NCI-H748 treated with DMSO at 0.1 percent for 48 hours (cell line): ENCODE measurements at regions not wholly inside any gene's neighbourhood (a gene's known extent, or its start where the extent isn't known, plus 50 kb on each side); places are given as distances from the start of the nearest gene placed in this dataset.

Source experiments
- DNase-seq: peaks from one replicate; lab custom pipeline; 2025; lab: John Stamatoyannopoulos, UW

DNA sequence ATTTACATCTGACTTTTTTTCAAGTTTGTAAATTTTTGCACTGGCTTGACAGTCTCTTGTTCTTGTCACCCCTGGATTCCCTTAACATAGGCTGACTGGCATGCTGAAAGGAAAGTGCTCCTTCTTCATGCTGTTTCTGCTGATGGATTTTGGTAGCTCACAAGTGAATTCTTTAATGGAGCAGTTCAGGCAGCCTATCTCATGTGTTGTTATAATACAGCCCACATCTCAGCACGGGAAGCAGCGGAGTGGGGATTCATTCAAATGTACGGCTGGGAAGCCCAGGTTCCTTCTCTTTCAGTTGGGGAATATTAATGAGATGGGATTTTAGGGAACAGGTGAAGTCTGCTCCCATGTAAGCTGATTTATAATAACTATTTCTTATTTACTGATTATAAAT is 142.8 kb downstream of the CD8B2 start:
- DNase-seq = no peak

DNA sequence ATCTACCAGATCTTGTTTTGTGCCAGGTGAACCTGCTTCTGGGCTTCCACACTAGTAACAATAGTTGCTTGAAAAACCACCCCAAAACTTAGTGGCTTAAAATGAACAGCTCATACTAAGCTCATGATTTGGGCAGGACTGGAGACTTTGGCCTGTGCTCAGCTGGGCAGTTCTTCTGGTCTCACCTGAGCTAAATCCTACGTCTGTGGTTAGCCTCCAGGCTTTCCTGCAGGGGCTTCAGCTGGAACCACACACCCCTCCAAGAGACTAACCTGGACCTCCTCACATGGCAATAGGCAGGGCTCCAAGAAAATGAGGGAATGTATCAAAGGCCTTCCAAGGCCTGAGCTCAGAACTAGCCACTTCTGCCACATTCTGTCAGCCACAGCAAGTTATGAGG is 144.1 kb downstream of the CD8B2 start:
- DNase-seq = no peak

- DNase-seq = peak; percentile 13
These were observed 150.9 kb downstream of the CD8B2 start for GRCh38 chr2:106638043-106638442.

DNA sequence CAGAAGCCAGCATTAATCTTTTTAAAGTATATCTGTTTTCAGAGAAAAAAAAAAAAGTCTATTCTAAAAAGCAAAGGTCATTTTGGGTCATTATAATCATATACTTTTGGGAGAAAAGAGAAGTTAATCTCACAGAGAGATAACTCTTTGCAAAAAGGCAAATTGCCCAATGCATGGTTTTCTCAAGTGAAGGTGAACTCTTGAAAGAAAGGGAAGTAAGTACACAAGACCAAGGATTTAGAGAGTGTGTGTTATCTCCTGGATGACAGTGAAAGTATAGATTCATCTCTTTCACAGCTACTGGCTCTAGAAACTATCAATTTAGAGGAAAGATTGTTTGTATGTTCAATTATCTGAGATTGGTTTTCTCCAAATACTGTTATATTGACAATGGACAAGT is 151.4 kb downstream of the CD8B2 start:
- DNase-seq = no peak

- peak; percentile 35 for DNase-seq
These were observed 155.5 kb downstream of the CD8B2 start for GRCh38 chr2:106642679-106643078.

- DNase-seq = no peak
These were observed 157.5 kb downstream of the CD8B2 start for GRCh38 chr2:106644623-106645022.

GRCh38 chr2:106646605-106647004 is 159.4 kb downstream of the CD8B2 start:
- no peak for DNase-seq

- no peak for DNase-seq
These were observed 162.1 kb downstream of the CD8B2 start for GRCh38 chr2:106649306-106649705.

DNA sequence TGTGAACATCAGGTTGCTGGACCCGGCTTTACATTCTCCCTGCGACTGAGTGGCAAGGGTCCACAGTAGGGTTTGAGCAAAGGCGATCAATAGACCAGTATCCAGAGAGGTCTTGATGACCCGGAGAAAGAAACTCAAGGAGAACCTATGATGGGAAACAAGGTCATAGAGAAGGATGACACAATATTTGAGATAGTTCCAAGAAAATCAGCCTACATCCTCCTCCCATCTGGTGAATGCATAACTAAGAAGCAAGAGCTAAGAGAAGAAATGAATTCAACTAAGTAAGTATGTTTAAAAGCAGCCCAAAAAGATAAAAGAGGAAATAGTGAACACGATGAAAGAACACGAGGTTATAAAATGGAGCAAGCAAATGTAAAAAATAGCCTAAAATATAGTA is 166.3 kb downstream of the CD8B2 start:
- no peak for DNase-seq

DNA sequence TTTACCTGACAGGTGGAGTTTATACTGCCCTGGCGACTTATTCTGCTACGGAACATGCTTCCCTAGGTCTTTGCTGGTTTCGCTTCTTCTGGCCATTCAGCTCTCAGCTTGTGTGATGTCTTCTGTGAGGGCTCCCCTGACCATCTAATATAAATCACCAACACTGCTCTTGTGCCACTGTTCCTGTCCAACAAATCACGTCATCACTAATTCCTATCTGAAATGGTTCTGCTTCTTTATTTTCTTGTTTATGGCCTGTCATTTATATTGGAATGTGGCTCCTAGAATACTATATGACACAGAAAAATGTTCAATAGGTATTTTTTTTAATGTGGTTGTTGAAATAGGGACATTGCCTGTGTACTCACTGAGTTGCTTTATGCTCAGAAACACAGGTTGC is 171.5 kb downstream of the CD8B2 start:
- no peak for DNase-seq

- no peak for DNase-seq
These were observed 177.5 kb downstream of the CD8B2 start for GRCh38 chr2:106664669-106665068.

DNA sequence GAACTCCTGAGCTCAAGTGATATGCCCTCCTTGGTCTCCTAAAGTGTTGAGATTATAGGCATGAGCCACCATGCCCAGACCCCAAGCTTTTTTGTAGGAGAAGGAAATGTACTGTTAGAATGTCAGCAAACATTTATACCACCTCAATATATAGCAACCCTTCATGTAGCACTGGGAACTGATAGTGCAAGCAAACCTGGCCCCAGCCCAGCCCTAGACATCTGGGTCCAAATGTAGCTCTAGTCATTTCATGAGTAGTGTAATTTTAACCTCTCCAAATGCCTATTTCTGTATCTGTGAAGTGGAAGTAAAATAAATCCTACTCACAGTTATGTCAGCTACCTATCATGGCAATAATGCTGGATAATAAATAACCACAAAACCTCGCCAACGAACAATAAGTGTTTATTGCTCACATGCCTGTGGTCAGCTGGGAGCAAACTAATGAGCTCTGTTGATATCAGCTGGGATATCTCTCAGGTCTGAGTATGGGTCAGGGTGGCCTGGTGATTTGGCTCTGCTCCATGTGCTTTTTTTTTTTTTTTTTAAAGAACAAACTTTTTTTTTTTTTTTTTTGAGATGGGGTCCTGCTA is 180.4 kb downstream of the CD8B2 start:
- DNase-seq = no peak

- no peak for DNase-seq
These were observed 198.2 kb downstream of the CD8B2 start for GRCh38 chr2:106685180-106685897.

DNA sequence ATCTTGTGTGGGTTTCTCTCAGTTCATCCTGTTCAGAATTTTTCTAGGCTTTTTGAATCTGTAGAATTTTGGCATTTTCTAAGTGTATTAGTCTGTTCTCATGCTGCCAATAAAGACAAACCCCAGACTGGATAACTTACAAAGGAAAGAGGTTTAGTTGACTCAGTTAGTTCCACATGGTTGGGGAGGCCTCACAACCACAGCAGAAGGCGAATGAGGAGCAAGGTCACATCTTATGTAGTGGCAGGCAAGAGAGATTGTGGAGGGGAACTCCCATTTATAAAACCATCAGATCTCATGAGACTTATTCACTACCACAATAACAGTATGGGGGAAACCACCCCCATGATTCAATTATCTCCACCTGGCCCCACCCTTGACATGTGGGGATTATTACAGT is 199.2 kb downstream of the ST6GAL2 start:
- no peak for DNase-seq

GRCh38 chr2:106694964-106695470 is 190.9 kb downstream of the ST6GAL2 start:
- DNase-seq = no peak

GRCh38 chr2:106695919-106696318 is 190.0 kb downstream of the ST6GAL2 start:
- peak; percentile 1 for DNase-seq

DNA sequence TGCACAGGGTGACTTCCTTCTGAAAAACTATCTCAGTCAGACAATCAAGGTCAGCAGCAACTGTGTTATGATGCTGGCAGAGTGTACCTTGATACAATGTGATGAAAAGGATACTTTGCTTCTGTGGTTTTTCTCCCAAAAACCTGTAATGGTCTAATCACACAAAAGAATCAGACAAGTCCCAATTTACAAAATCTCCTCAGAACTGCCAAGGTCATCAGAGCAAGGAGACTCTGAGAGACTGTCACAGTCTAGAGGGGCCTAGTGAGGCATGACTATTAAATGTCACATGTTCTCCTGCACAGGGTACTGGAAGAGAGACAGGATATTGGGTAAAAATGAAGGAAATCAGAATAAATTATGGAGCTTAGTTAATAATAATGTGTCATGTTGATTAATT is 185.4 kb downstream of the ST6GAL2 start:
- no peak for DNase-seq

DNA sequence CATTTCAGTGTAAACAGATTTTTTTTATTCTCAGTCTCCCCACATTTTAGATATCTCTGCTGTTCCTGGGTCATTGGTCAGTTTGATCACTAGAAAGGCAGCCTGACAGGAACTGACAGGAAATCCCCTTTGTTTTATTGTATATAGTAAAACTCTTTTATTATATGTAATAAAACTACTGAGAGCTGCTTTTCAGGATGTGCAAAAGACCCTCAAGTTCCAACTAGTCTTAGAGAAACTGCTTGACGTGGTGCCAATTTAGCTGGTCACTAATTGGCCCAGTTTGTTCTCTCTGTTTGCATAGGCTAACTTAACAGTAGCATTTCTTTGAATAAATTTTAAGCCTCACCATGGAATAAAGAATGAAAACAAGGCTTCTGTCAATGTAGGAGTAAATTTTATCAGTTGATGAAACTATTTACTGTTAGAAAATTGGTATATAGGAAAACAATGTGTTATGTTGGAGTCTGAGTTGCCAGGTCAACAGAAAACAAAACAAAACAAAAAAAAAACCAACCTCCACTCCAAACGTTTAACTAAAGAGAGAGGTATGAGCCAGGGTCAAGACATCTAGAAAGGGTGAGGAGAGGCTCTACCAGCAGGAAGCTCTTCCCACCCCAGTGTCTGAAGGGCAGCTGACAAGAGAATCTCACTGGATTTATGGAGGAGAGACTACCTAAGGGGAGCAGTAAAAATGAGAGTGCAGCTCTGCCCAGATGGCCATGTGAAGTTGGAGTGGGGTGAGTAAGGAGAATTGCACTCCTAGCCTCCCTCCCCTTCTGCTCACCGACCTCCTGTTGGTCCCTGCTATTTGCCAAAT is 184.6 kb downstream of the ST6GAL2 start:
- peak; percentile 23 for DNase-seq

DNA sequence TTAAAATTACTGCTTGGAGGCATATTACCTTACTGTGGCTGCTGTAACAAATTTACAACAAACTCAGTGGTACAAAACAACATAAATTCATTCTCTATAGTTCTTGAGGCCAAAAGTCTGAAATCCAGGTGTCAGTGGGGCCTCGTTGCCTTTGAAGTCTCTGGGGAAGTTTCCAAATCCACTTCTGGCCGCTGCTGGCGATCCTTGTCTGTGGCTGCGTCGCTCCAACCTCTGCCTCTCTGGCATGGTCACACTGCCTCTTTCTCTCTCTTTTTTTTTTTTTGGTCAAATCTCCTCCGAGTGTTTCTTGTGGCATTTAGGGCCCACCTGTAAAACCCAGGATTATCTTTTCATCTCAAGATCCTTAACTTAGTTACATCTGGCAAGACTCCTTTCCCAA is 182.8 kb downstream of the ST6GAL2 start:
- DNase-seq = no peak

- no peak for DNase-seq
These were observed 181.2 kb downstream of the ST6GAL2 start for GRCh38 chr2:106704798-106705197.

DNA sequence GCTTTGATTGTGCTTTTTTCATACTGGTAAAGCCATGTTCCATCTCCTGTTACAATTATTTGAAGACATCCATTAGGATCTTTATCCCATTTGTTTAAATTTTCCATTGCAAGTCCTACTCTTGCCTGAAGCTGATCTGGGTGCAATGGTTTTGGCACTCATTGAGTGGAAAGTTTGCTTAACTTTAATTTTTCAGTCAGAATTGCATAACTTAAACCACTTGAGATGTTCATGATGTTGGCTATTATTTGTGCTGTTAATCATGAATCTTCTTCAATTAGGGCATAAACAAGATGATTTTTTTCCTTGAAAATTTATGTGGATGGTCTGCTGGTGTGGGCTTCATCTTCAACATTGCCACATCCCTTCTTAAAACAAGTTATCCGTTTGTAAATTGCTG is 180.1 kb downstream of the ST6GAL2 start:
- no peak for DNase-seq

DNA sequence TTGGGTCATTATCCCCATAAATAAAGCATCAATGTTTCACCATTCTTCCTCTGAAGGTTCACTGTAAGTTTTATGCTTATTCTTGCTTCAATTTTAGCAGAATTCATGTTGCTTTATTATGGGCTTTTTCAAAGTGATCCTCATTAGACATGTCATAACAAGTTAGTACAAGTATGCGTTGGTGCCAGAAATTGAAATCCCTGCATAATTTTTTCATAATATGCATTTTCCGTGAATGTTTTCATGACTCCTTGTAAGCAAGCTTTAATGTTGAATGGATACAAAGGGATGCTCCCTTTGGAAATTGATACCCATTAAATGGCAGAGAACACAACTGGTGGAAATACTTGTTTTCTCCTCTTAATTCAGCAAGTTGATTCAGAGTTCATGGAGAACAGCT is 179.7 kb downstream of the ST6GAL2 start:
- no peak for DNase-seq

DNA sequence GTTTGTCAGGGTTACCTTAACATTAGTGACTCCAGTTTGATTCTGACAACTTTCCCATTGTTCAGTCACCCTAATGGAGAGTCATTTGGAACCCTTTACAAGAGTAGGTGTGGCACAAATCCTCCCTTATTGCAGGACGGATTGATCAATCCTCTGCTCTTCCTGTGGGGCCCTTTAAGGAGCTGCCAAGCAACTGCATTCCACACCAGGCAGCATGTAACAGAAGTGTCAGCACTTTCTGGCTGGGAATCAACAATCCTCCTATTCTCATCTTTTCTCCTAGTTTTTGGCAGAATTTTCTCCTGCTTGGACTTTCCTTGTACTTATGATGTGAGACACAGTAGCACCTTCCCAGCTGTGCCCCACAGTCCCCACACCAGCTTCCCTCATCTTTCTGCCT is 177.8 kb downstream of the ST6GAL2 start:
- no peak for DNase-seq
